SKM-1 treated with dmso at 0.1 percent for 144 hours (cell line): ENCODE measurements at regions not wholly inside any gene's neighbourhood (a gene's known extent, or its start where the extent isn't known, plus 50 kb on each side); places are given as distances from the start of the nearest gene placed in this dataset.

ENCODE experiments used
- DNase-seq: peaks from one replicate; lab custom pipeline; 2025; ENCODE audit not compliant: unreplicated experiment; lab: John Stamatoyannopoulos, UW

DNA sequence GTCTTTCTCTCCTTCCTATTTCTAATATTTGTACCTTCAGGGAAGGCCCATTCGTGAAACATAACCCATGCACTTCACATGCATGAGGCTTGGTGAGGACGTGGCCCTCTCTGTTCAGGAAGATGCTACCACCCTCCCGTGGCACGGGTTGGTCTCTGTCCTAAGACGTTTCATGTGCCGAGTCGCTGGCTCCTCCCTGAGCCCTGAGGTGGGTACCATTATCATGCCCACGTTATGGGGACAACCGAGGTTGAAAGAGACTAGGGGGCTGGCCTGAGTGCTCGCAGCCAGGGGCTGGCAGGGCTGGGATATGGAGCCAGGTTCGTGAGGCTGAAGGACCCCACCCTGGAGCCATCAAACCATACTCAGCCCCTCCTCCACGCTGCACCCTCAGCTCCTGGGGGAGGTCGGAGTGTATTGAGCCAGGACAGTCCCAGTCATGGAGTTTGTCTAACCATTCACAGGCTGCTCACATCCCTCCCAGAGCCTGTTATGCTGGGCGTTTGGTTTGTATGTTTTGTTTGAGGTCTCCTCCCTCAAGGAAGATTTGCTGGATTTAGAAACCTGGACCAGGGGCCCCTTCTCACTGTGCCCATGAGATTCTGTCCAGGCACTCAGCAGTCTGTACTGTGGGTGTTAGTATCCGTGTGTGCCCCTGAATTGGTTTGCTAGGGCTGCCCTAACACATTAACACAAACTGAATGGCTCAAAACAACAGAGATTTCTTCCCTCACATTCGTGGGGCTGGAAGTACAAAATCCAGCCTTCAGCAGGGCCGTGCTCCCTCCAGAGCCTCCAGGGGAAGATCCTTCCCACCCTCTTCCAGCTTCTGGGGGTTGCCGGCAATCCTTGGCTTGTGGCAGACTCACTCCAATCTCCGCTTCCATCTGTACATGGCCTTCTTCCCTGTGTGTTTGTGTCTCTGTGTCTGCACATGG lies 88.3 kb downstream of the ANKRD60 start:
- DNase-seq, result no peak

DNA sequence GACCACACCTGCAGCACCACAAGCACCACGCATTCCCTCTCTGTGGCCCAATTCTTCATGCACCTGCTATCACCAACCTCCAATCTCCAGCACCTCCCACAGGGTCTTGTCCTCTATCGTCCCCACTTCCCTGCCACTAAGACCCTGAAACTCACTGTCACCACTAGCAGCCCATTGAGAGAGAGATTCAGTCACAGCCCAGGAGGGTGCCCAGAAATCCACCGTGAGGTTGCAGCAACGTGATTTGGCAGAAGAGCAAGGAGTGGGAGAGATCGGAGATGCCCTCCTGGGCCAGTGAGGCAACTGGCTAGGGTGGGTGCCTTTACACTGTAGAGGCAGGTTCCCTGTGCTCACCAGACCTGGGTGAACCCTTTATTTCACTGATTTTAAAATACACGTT lies 90.1 kb downstream of the ANKRD60 start:
- DNase-seq, result no peak

DNA sequence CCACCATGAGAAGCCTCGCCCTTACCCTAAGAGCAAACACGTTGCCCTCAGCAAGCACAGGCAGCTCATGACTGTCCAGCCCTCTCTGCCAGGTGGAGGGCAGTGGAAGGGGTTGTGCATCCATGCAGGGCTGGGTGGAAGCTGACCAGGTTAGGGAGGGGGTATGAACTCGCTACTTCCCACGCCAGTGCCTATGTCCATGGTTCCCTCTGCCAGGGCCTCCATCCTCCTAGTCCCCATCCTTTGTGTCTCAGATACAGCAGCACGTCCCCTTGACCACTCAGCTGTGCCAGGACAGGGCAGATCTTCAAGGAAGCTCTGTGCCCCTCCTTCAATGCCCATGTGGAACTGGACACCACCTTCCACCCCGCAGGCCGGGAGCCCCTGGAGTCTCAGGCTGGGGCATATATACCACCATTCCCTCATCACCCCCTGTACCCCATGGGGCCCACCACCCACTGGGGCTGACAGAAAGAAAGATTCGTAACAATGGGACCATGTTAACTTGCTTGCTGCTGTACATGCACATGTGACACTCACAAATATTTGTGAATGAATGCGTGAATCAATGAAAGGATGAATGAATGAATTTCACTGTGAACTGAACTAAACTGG lies 90.7 kb downstream of the ANKRD60 start:
- no peak for DNase-seq

DNA sequence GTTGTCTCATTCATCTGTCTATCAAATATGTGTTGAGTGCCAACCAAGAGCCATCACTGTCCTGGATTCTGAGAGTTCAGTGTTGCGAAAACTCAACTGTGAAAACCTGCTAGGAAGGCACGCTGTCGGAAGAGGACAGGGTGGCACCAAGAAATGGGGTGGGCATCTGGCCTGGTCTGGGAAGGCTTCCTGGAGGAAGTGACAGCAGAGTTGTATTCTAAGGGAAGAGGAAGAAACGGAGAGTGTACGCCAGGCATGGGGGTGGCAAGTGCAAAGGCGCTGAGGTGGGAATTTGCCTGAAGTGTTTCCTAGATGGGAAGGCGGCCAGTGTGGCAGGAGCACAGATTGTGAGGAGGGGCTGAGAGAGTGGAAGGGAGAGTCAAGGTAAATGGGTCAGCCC lies 91.2 kb downstream of the ANKRD60 start:
- no peak for DNase-seq

DNA sequence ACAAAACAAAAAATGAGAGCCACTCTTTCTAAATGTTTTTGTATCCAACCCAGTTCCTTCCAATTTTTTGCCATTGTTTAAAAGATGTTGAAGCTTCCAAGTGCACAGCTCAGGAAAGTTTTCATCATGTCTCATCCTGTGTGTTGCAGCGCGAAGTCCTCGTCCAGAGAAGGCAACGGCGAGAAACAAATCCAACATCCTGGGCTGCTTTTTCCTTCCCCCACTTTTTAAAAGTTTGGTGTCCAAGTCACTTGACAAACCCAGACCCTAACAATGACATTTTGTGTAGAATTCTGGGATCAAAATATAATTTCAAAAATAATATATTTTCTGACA lies 92.3 kb downstream of the ANKRD60 start:
- DNase-seq, result no peak

DNA sequence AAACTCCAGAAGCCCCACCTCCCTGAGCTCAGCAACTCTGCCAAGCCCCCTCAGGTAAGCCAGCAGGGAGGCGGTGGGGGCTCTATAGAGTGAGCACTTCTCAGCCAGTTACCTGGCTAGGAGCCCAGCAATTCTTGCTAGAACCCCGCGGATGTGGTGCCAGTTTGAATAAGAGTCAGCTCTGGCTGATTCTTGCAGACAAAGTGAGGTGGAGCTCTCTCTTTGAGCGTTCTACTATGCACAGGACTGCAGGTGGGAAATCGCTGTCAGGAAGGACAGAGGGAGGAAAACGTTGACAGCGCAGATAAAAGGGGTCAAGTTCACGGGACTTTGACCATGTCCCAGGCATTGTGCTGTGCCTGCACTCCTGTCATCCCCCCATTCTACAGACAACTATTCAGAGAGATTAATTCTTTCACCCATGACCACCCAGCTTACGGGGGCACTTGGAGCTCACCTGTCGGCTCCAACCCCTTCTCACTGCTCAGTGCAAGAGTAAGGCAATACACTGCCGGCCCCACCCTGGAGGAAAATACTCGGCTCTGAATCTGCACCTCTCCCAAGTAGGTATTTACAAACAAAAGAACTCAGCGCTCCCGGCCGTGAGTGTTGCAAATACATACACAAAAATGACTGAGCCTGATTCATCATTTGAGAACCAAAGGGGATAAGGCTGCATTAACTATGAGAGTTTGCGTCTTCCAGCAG lies 92.9 kb downstream of the ANKRD60 start:
- DNase-seq, result no peak

DNA sequence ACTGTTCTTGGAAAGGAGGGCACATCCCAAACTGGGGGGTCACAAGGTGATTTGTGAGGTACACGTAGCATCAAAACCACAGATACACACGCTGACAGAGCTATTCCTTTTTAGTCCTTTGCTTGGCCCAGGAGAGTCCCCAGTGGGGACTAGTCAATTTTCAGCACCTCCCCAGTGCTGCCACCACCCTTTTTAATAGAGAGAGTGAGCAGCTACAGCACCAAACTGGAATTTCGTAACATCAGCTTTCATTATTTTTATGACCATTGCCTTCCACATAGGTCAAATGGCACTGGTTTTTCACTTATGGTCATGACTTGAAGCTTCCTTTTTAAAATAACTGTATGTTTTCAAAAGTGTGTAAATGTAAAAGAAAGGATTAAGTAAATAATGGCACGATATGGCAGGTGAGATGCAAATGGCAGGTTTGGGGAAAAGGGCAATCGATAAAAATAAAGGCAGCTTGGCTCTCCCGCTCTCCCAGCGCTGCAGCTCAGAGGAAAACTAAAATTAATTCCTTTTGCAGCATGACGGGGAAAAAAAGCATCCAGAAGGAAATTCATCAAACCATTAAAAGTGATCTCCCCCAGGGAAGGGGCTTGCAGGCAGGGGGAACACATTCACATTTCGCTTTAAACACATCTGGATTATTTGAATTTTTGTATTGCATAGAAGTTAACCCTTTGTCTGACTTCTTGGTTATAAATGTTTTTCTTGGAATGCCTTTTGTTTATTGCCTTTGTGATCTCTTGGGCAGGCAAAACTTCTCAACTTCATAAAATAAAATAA lies 95.2 kb downstream of the ANKRD60 start:
- DNase-seq, result no peak

DNA sequence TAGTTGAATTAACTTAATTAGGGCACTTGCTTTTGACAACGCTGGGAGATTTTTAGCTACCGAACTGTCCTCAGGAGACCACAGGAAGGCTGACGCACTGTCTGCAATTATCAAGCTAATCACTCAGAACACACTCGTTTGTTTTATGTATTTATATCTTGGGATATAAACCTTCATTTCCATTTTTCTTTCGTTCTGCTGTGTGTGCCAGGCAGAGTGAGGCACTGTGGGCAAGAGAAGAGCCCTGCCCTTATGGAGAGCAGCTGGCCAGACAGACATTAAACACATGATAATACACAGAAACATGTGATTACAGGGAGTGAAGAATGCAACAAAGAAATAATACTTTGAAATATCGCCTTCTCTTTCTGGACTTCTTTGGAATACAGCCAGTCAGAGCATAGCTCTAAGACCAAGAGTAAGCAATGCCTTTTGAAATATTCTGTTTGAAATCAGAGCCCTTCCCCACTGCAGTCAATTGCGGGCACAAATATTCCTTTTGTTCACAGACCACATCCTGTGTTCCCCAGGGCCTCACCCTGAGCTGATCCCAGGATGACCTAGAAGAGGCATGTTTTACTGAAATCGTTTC lies 96.8 kb downstream of the ANKRD60 start:
- DNase-seq, result no peak

DNA sequence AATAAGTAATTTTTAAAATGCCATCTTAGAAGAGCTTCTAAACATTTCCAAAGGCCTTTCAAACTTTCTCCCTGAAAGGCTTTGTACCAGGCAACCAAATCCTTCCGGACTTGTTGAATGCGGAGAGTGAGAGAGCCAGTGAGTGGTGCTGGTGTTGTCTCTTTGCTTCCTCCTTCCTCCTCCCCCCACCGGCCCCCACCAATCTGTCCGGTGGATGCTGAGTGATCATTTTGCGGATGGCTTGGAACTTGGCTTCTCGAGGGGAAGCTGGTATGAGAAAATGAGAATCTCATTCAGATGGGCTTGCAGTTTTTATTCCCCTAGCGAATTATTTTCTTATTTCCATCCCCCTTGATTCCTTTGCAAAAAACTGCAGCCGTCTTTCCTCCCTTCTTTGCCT lies 97.3 kb downstream of the ANKRD60 start:
- DNase-seq, result no peak

DNA sequence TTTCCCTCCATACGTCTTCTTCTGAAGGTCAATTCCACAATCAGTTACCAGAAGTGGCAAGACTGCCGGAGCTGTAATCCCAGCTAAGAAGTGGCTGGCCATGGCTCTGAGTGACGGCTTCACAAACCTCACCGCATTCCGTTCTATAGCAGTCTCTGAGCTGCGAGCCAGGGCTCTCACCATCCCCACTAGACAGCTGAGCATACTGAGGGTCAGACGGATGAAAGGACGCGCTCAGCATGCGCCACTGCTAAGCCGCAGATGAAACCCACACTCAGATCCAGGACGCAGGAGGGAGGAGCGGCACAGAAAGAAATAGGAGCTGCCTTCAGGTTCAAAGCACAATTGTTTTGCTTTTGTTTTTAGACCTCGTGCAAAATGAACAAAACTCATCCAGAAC lies 97.9 kb downstream of the ANKRD60 start:
- no peak for DNase-seq

DNA sequence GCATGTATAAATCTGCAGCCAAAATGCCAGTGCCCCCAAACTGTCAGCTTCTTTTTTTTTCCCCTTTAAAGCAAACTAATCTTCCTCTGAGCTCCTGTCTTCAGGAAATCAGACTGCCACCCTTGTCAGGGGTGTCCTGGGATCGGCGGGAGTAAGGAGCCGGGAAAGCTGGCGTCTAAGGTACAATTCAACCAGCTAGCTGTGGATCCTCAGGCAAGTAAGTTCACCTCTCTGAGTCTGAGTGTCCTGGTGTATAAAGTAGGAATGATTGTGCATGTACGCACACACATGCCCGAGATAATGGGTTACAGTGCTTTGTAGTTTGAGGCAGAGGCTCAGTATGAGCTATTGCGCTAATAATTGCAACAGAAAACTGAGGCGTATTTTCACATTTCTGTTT lies 98.3 kb downstream of the ANKRD60 start:
- DNase-seq, result no peak

DNA sequence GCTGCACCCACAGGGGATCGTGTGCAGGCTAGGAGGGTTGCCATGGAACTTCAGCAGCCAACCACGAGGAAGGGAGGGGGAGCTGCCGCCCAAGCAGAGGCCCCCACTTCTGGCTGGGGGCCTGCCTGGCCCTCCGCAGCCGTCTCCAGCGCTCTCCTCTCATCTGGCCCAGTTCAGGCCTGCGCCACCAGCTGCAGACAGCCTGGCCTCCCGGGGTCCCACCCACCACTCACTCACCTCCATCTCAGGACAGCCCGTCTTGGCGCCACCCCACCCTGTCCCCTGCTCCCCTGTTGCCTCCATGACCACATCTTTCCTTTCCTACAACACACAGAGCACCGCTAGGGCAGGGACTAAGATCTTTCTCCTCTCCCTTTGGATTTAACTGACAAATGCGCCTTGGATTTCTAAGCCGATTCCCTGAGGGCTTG lies 98.7 kb downstream of the ANKRD60 start:
- no peak for DNase-seq

DNA sequence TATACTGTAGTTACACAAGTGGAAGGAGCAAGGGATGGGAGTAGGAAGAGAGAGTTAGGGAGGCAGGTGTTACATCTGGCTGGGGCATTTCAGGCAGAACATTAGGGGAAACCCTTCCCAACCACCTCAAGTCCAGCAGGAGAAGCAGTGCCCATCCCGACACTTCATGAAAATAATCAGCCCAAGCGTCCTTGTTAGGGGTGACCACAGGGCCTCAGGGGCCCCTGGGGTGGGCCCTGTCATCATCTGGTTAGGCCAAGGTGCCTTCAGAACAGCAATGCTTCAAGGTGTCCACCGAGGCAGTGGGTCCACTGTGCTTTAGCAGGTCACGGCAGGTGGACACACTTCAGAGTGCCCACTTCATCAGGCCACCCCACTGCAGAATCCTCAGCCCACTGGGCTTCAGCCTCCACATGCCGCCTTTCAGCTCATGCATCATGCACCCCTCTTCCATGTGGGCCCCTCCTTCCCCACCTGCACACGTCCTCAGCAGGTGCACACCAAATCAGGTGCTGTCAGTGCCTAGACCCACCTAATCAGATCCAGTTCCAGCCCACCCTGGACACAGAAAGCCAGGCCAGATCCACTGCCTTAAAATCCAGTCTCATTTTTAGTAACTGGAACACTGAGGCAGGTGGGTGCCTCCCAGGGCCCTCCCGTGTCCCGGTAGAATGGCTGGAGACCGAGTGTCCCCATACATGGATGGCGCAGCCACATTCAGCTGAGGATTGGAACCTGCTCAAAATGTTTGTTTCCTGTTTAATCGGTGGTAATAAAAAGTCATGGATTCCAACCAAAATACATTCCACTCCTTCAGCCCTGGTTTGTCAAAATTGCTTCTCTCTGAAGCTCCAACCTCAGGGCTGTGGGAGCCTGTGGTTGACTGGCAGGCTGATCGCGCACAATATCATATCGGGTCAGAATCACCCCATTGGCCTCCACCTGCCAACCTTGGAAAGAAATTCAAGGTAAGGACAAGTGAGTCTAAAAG lies 99.5 kb downstream of the ANKRD60 start:
- DNase-seq, result no peak

DNA sequence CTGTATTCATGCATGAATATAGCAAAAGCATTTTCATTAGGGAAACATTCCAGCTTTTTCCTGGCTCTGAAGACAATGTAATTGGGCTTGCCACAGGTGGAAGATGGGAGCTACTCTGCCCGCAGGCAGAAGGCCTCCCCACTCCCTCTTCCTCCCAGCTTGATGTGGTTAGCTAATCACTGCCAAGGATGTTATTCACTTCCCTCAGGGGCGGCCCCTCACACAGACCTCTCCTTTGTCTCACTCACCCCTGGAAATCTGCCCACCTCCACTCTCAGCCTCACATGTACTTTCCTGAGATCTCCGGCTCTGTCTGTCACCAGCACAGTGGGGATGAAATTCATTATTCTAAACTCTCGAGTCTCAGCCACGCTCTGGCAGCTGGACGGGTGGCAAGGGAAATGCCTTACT lies 100.7 kb downstream of the ANKRD60 start:
- no peak for DNase-seq

DNA sequence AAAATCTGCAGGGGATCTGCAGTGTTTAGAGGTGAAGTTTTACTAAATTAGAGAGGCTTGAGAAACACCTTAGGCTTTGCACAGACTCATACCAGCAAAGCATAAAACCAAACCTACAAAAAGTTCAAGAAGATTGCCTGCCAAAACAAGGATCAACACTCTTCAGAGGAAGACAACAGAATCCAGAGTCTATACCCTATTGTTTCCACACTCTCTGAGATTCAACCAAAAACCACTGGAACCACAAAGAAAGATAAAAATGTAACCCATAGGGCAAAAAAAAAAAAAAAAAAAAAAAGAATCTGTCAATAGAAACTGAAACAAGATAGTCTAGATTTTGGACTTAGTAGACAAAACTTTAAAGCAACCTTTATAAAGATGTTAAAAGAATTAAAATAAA lies 102.7 kb downstream of the ANKRD60 start:
- no peak for DNase-seq

DNA sequence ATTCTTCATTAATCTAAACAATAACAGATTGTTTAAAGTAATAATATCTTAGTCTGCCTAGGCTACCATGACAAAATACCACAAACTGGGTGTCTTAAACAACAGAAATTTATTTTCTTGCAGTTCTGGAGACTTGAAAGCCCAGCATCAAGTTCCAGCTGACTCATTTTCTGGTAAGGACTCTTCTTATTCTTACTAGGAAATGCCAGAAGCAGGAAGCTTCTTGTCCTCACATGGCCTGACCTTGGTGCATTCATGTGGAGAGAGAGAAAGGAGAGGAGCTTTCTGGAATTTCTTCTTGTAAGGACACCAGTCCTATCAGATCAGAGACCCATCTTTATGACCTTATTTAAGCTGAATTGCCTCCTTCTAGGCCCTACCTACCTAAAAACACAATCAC lies 110.5 kb downstream of the ANKRD60 start:
- DNase-seq, result no peak

DNA sequence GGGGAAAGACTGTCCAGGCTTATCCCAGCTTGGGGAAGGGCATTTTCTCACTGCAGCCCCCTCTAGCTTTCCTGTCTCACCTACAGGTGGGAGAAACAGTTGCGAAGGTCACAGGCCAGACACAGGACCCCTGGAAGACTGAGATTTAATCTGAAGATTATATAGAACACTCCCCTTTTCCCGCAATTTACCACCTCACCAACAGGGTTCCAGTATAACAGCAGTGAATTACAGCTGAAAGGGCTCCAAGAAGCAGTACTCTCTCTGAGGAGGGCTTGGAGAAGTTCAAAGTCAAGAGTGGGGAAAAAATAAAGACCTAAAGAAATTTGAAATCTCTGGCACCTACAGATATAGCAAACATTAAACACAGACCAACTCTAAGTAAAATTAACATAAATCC lies 111.9 kb downstream of the ANKRD60 start:
- DNase-seq, result no peak

DNA sequence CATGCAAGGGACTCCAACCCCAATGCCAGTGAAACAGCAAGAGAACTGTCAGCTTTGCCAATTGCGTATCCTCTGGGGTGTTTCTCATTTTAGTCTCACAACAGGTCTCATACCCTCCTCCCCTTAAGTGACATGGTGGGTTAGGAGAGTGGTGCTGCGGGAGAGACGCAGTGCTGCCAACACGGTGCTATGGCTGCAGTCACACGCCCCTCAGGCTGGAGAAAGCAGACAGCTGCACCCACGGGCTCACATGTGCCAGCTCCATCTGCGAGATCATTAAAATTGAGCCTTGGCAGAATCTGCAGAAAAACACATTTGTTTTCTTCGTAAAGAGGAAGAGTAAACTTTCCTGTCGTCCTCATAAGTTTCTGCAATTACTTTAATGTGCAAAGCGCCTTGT lies 114.7 kb downstream of the ANKRD60 start:
- DNase-seq, result no peak

DNA sequence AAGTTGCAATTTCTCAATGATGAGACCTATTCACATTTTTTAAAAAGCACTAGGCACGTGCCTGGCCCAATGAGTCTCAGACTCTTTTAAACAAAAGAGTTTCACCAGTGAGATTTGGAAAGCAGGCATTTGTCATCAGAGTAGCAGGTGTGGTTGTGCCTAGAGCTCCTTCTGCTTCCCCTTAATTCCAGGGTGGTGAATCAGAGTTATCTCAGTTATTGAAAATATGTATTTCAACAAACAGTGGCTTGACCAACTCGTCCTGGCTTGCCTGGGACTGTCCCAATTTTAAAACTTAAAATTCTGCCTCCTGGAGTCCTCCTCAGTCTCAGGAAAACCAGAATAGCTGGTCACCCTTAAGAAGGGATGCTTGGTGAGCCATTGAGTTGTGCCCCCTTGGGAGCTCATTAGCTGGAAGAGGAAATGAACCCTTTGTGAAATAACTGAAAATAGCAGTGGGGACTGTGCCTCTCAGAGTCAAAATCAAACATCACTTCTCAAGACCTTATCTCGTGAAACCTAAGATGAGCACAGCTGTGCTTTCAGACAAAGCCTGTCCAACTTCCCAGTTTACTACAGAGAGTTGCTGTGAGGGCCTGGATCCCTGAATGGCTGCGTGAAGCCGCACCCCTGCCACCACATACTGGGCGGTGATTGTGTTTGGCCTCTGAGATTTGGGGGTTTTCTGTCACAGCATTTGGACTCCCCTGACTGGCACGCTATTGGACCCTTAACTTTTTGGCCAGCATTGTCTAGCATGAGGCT lies 116.3 kb downstream of the ANKRD60 start:
- DNase-seq, result no peak
